ENCODE measurements at regions not wholly inside any gene's neighbourhood (a gene's known extent, or its start where the extent isn't known, plus 50 kb on each side); places are given as distances from the start of the nearest gene placed in this dataset.

GRCh38 chr7:1291357-1291689 lies 58.7 kb downstream of the UNCX start:
- CTCF ChIA-PET, result interaction anchor here (1.1 to 3.3 kb wide), 5 partner anchors 8 to 121 kb away, joined by 3 to 9 read pairs (median 4); no protein-coding TSS in a partner anchor
- H3K9me3 ChIP-seq, result no peaks in the 10 kb centered on the region
- H3K36me3 ChIP-seq (replicated peaks in 1 of 2; ENCODE audit: control insufficient read depth in 1 of 2, insufficient read depth in 2 of 2, low read length in 1 of 2), result no peaks in the 10 kb centered on the region
- peaks cover 8% of the 10 kb centered on the region for H3F3A ChIP-seq (replicated peaks; ENCODE audit: insufficient read depth)
- H4K20me1 ChIP-seq (ENCODE audit: insufficient read depth), result 0 out of 2 replicates have a peak, but pooled peaks cover 9% of the 10 kb centered on the region
- H3K27me3 ChIP-seq (ENCODE audit: insufficient read depth), result peaks cover 92% of the 10 kb centered on the region
- H3K4me3 ChIP-seq (ENCODE audit: low read depth in 2 of 2, low read length in 1 of 2), result no peak overlapping the region
- no peak overlapping the region for H3K9ac ChIP-seq
- H3K27ac ChIP-seq (ENCODE audit: low read depth in 2 of 2, low read length in 1 of 2), result no peak overlapping the region
- TF ChIP-seq SIN3A (IDR thresholded peaks at IDR 0.05; ENCODE audit: borderline replicate concordance, low read depth, low read length) (no peak), RFX5 (IDR thresholded peaks at IDR 0.05; ENCODE audit: low read length) (no peak), PBX3 (IDR thresholded peaks at IDR 0.05) (no peak), EZH2phosphoT487 (IDR thresholded peaks at IDR 0.05; ENCODE audit: borderline replicate concordance, low read depth) (no peak), REST (IDR thresholded peaks at IDR 0.05; ENCODE audit: low read depth, low read length) (no peak), NRF1 (IDR thresholded peaks at IDR 0.05; ENCODE audit: low read depth, low read length) (no peak), RAD21 (IDR thresholded peaks at IDR 0.05; ENCODE audit: low read length) (no peak), ZBTB33 (IDR thresholded peaks at IDR 0.05; ENCODE audit: borderline replicate concordance, low read depth) (no peak), MEF2A (IDR thresholded peaks at IDR 0.05; ENCODE audit: borderline replicate concordance, low read depth) (no peak), ELF1 (IDR thresholded peaks at IDR 0.05) (no peak), FOSL2 (IDR thresholded peaks at IDR 0.05; ENCODE audit: borderline replicate concordance, low read depth) (no peak)
- TF ChIP-seq, protein P1, sequence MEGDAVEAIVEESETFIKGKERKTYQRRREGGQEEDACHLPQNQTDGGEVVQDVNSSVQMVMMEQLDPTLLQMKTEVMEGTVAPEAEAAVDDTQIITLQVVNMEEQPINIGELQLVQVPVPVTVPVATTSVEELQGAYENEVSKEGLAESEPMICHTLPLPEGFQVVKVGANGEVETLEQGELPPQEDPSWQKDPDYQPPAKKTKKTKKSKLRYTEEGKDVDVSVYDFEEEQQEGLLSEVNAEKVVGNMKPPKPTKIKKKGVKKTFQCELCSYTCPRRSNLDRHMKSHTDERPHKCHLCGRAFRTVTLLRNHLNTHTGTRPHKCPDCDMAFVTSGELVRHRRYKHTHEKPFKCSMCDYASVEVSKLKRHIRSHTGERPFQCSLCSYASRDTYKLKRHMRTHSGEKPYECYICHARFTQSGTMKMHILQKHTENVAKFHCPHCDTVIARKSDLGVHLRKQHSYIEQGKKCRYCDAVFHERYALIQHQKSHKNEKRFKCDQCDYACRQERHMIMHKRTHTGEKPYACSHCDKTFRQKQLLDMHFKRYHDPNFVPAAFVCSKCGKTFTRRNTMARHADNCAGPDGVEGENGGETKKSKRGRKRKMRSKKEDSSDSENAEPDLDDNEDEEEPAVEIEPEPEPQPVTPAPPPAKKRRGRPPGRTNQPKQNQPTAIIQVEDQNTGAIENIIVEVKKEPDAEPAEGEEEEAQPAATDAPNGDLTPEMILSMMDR (IDR thresholded peaks at IDR 0.05), result no peak
- TF ChIP-seq, protein P2, sequence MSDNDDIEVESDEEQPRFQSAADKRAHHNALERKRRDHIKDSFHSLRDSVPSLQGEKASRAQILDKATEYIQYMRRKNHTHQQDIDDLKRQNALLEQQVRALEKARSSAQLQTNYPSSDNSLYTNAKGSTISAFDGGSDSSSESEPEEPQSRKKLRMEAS (IDR thresholded peaks at IDR 0.05; ENCODE audit: low read depth), result no peak
- peaks cover 0 to 4% of the 10 kb centered on the region in 2 experiments; a peak in 2 of 4 replicates for H3K4me1 ChIP-seq (ENCODE audit: control insufficient read depth in 1 of 2, insufficient read depth in 2 of 2, low read depth in 1 of 2, low read length in 1 of 2)
- H3K4me2 ChIP-seq, result no peak overlapping the region; the same call in 1 of the 2 replicates
- no peaks in the 10 kb centered on the region for H3K79me2 ChIP-seq (ENCODE audit: insufficient read depth)
- 33% methylated on average over 12 of the region's 13 CpGs for WGBS (ENCODE audit: low lambda C conversion rate)
- no peak overlapping the region for H2AFZ ChIP-seq (ENCODE audit: low read depth)
- no peaks in the 10 kb centered on the region for H3K9me2 ChIP-seq
- no peak for DNase-seq
- POLR2A ChIA-PET, result no interaction called here
